WTC11 (cell line): ENCODE measurements at regions not wholly inside any gene's neighbourhood (a gene's known extent, or its start where the extent isn't known, plus 50 kb on each side); places are given as distances from the start of the nearest gene placed in this dataset.

ENCODE experiments used
- ATAC-seq: fragments of 200-7000 bp; cut with Tn5 transposase; 2 replicates; pipeline ENCODE4 v1.10.0; 2021; ENCODE audit warnings: mild to moderate bottlenecking, moderate library complexity
- CTCF ChIA-PET: fragments of 300-600 bp; sonication (Branson Sonifier 250); formaldehyde crosslinking; loops from one replicate; lab custom pipeline; 2021; ENCODE audit warnings: antibody characterized with exemption; lab: Charles Lee
- POLR2A ChIA-PET: fragments of 350-600 bp; sonication (Branson Sonifier 250); formaldehyde crosslinking; loops from one replicate; lab custom pipeline; 2021; ENCODE audit warnings: antibody characterized with exemption; lab: Charles Lee
- DNase-seq: peaks from one replicate; pipeline ENCODE4 v3.0.0; 2021; ENCODE audit warnings: low spot score
- H3K27ac Mint-ChIP-seq: 2 replicates; pipeline ENCODE4 v1.8.0; 2021; ENCODE audit warnings: mixed read lengths
- H3K27me3 Mint-ChIP-seq: 2 replicates; pipeline ENCODE4 v1.8.0; 2021; ENCODE audit warnings: low read depth, mild to moderate bottlenecking, moderate library complexity, mixed read lengths
- H3K36me3 Mint-ChIP-seq: 2 replicates; pipeline ENCODE4 v1.8.0; 2021; ENCODE audit warnings: mixed read lengths
- H3K4me1 Mint-ChIP-seq: 2 replicates; pipeline ENCODE4 v1.8.0; 2022; ENCODE audit warnings: mixed read lengths
- H3K4me3 Mint-ChIP-seq: 2 replicates; pipeline ENCODE4 v1.8.0; 2021; ENCODE audit warnings: mild to moderate bottlenecking, moderate library complexity, mixed read lengths
- H3K9me3 Mint-ChIP-seq: 2 replicates; pipeline ENCODE4 v1.8.0; 2021; ENCODE audit warnings: mixed read lengths
- ATF6 ChIP-seq: sonication (generic); formaldehyde crosslinking; IDR thresholded peaks from 2 replicates; pipeline ENCODE4 v1.8.1; 2023; ENCODE audit warnings: mild to moderate bottlenecking, missing genetic modification reagents
- CTCF ChIP-seq: fragments of 200-600 bp; IDR thresholded peaks from 2 replicates; pipeline ENCODE4 v1.8.0; 2022; ENCODE audit warnings: antibody characterized with exemption
- E2F1 ChIP-seq: sonication (generic); formaldehyde crosslinking; IDR thresholded peaks from 2 replicates; pipeline ENCODE4 v1.8.0; 2022; ENCODE audit warnings: mild to moderate bottlenecking, missing genetic modification reagents
- GRHL2 ChIP-seq: fragments of 250-450 bp; sonication (Bioruptor Pico); IDR thresholded peaks from 2 replicates; pipeline ENCODE4 v1.8.0; 2022; ENCODE audit warnings: mild to moderate bottlenecking, moderate library complexity; ENCODE audit not compliant: insufficient replicate concordance, severe bottlenecking
- GTF2I ChIP-seq: fragments of 250-450 bp; sonication (Bioruptor Pico); conservative IDR thresholded peaks from 2 replicates; pipeline ENCODE4 v1.4.0; 2021; ENCODE audit warnings: mild to moderate bottlenecking
- HMGA2 ChIP-seq: fragments of 250-450 bp; sonication (Bioruptor Pico); IDR thresholded peaks from 2 replicates; pipeline ENCODE4 v1.4.0; 2021; ENCODE audit warnings: mild to moderate bottlenecking, moderate library complexity
- NFYB ChIP-seq: sonication (generic); formaldehyde crosslinking; conservative IDR thresholded peaks from 2 replicates; pipeline ENCODE4 v1.8.0; 2022; ENCODE audit warnings: low read depth, missing genetic modification reagents
- NR1H2 ChIP-seq: sonication (generic); formaldehyde crosslinking; IDR thresholded peaks from 2 replicates; pipeline ENCODE4 v1.9.0; 2021; ENCODE audit warnings: mild to moderate bottlenecking, moderate library complexity, missing genetic modification reagents
- NR2C2 ChIP-seq: sonication (generic); formaldehyde crosslinking; IDR thresholded peaks from 2 replicates; pipeline ENCODE4 v1.8.0; 2022; ENCODE audit warnings: mild to moderate bottlenecking, missing genetic modification reagents
- NR3C1 ChIP-seq: sonication (generic); formaldehyde crosslinking; conservative IDR thresholded peaks from 2 replicates; pipeline ENCODE4 v1.8.1; 2023; ENCODE audit warnings: low read depth, mild to moderate bottlenecking, missing genetic modification reagents
- RORB ChIP-seq: fragments of 250-450 bp; sonication (Bioruptor Pico); IDR thresholded peaks from 2 replicates; pipeline ENCODE4 v1.9.0; 2021; ENCODE audit warnings: mild to moderate bottlenecking
- SP1 ChIP-seq: sonication (generic); formaldehyde crosslinking; conservative IDR thresholded peaks from 2 replicates; pipeline ENCODE4 v1.8.1; 2022; ENCODE audit warnings: missing genetic modification reagents
- STAT6 ChIP-seq: sonication (generic); formaldehyde crosslinking; conservative IDR thresholded peaks from 2 replicates; pipeline ENCODE4 v1.8.1; 2023; ENCODE audit warnings: mild to moderate bottlenecking, low read depth, missing genetic modification reagents, moderate library complexity
- TEAD1 ChIP-seq: sonication (generic); formaldehyde crosslinking; IDR thresholded peaks from 2 replicates; pipeline ENCODE4 v1.8.0; 2022; ENCODE audit warnings: mild to moderate bottlenecking, missing genetic modification reagents
- TEAD4 ChIP-seq: sonication (generic); formaldehyde crosslinking; IDR thresholded peaks from 2 replicates; pipeline ENCODE4 v1.8.0; 2022; ENCODE audit warnings: mild to moderate bottlenecking, missing genetic modification reagents
- TP53 ChIP-seq: sonication (generic); formaldehyde crosslinking; IDR thresholded peaks from 2 replicates; pipeline ENCODE4 v1.8.1; 2023; ENCODE audit warnings: mild to moderate bottlenecking, missing genetic modification reagents
- ZBTB21 ChIP-seq: sonication (generic); formaldehyde crosslinking; IDR thresholded peaks from 2 replicates; pipeline ENCODE4 v1.8.1; 2023; ENCODE audit warnings: mild to moderate bottlenecking, missing genetic modification reagents, borderline replicate concordance
- ZNF121 ChIP-seq: sonication (generic); formaldehyde crosslinking; IDR thresholded peaks from 2 replicates; pipeline ENCODE4 v1.8.0; 2023; ENCODE audit warnings: missing genetic modification reagents
- ZNF396 ChIP-seq: fragments of 250-450 bp; sonication (Bioruptor Pico); IDR thresholded peaks from 2 replicates; pipeline ENCODE4 v1.8.0; 2021; ENCODE audit warnings: mild to moderate bottlenecking, moderate library complexity, borderline replicate concordance
- TF ChIP-seq, protein P1 (sequence below): sonication (generic); formaldehyde crosslinking; IDR thresholded peaks from 2 replicates; pipeline ENCODE4 v1.8.0; 2023; ENCODE audit warnings: missing genetic modification reagents
- TF ChIP-seq, protein P2 (sequence below): sonication (generic); formaldehyde crosslinking; conservative IDR thresholded peaks from 2 replicates; pipeline ENCODE4 v1.8.1; 2022; ENCODE audit warnings: mild to moderate bottlenecking, missing genetic modification reagents
- TF ChIP-seq, protein P3 (sequence below): fragments of 250-450 bp; sonication (Bioruptor Pico); IDR thresholded peaks from 2 replicates; pipeline ENCODE4 v1.9.0; 2021; ENCODE audit warnings: mild to moderate bottlenecking, borderline replicate concordance

DNA sequence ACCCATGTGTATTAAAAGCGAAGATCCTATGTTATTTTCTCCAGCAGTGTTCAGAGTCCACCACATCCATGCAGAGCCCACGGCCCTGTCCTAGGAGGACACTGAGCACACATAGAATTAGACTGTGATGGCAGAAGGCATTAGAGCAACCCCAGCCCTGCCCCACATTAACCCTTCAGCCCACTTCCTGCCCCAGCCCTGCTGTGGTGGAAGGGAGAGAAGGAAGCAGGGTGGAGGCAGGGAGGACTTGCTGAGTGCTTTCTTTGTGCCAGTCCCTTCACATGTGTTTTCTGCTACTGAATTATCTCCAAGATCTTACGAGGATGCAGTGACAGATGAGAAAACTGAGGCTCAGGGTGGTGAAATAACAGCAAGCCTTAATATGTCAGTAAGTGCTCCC, 339.0 kb downstream of the SMAD2 start:
- Mint-ChIP-seq H3K27ac (no peak overlapping the region), H3K4me3 (no peak overlapping the region), H3K27me3 (peaks cover 8% of the 10 kb centered on the region)
- no peak for DNase-seq
- no peak for TF ChIP-seq NR3C1 (CRISPR knock-in tag)
- TF ChIP-seq STAT6 (CRISPR knock-in tag), result no peak
- no peak for TF ChIP-seq TEAD4 (CRISPR knock-in tag)
- TF ChIP-seq ZBTB21 (CRISPR knock-in tag), result no peak
- no peak for TF ChIP-seq HMGA2
- no peak for TF ChIP-seq CTCF
- TF ChIP-seq NR2C2, result no peak
- no peak for TF ChIP-seq E2F1 (CRISPR knock-in tag)
- TF ChIP-seq NFYB, result no peak
- TF ChIP-seq, protein P1, sequence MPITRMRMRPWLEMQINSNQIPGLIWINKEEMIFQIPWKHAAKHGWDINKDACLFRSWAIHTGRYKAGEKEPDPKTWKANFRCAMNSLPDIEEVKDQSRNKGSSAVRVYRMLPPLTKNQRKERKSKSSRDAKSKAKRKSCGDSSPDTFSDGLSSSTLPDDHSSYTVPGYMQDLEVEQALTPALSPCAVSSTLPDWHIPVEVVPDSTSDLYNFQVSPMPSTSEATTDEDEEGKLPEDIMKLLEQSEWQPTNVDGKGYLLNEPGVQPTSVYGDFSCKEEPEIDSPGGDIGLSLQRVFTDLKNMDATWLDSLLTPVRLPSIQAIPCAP (CRISPR knock-in tag), result no peak
- TF ChIP-seq, all 79 proteins: peak for 0
- no peak for ATAC-seq
- H3K9me3 Mint-ChIP-seq, result peaks cover 8% of the 10 kb centered on the region; the same call in 1 of the 2 replicates
- ChIA-PET CTCF (no interaction called here), POLR2A (no interaction called here)
- H3K4me1 Mint-ChIP-seq, result peaks cover 38% of the 10 kb centered on the region
- H3K36me3 Mint-ChIP-seq, result no peaks in the 10 kb centered on the region

GRCh38 chr18:47587587-47587986, 336.1 kb upstream of the SKOR2 start:
- DNase-seq (no peak), ATAC-seq (no peak)
- peaks cover 14% of the 10 kb centered on the region for H3K4me1 Mint-ChIP-seq
- no peaks in the 10 kb centered on the region; the same call in none of the 2 replicates for H3K27me3 Mint-ChIP-seq
- peaks cover 8% of the 10 kb centered on the region; the same call in 1 of the 2 replicates for H3K9me3 Mint-ChIP-seq
- no peak overlapping the region for H3K4me3 Mint-ChIP-seq
- H3K27ac Mint-ChIP-seq, result no peak overlapping the region
- POLR2A ChIA-PET, result no interaction called here
- CTCF ChIA-PET, result interaction anchor here (2.0 kb wide), 1 partner anchor 161 kb away, joined by 4 read pairs; no protein-coding TSS in a partner anchor
- no peaks in the 10 kb centered on the region for H3K36me3 Mint-ChIP-seq
- TF ChIP-seq ZNF396 (no peak), E2F1 (CRISPR knock-in tag) (no peak), SP1 (CRISPR knock-in tag) (no peak), ZBTB21 (CRISPR knock-in tag) (no peak), NR1H2 (no peak), TEAD1 (CRISPR knock-in tag) (no peak), RORB (CRISPR knock-in tag) (no peak), ZNF121 (CRISPR knock-in tag) (no peak), ATF6 (CRISPR knock-in tag) (no peak), GRHL2 (CRISPR knock-in tag) (no peak), TP53 (CRISPR knock-in tag) (no peak), GTF2I (CRISPR knock-in tag) (no peak)
- TF ChIP-seq, protein P2, sequence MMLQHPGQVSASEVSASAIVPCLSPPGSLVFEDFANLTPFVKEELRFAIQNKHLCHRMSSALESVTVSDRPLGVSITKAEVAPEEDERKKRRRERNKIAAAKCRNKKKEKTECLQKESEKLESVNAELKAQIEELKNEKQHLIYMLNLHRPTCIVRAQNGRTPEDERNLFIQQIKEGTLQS (CRISPR knock-in tag), result no peak
- TF ChIP-seq, protein P3, sequence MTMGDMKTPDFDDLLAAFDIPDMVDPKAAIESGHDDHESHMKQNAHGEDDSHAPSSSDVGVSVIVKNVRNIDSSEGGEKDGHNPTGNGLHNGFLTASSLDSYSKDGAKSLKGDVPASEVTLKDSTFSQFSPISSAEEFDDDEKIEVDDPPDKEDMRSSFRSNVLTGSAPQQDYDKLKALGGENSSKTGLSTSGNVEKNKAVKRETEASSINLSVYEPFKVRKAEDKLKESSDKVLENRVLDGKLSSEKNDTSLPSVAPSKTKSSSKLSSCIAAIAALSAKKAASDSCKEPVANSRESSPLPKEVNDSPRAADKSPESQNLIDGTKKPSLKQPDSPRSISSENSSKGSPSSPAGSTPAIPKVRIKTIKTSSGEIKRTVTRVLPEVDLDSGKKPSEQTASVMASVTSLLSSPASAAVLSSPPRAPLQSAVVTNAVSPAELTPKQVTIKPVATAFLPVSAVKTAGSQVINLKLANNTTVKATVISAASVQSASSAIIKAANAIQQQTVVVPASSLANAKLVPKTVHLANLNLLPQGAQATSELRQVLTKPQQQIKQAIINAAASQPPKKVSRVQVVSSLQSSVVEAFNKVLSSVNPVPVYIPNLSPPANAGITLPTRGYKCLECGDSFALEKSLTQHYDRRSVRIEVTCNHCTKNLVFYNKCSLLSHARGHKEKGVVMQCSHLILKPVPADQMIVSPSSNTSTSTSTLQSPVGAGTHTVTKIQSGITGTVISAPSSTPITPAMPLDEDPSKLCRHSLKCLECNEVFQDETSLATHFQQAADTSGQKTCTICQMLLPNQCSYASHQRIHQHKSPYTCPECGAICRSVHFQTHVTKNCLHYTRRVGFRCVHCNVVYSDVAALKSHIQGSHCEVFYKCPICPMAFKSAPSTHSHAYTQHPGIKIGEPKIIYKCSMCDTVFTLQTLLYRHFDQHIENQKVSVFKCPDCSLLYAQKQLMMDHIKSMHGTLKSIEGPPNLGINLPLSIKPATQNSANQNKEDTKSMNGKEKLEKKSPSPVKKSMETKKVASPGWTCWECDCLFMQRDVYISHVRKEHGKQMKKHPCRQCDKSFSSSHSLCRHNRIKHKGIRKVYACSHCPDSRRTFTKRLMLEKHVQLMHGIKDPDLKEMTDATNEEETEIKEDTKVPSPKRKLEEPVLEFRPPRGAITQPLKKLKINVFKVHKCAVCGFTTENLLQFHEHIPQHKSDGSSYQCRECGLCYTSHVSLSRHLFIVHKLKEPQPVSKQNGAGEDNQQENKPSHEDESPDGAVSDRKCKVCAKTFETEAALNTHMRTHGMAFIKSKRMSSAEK (CRISPR knock-in tag), result no peak
